ENCODE measurements at regions not wholly inside any gene's neighbourhood (a gene's known extent, or its start where the extent isn't known, plus 50 kb on each side); places are given as distances from the start of the nearest gene placed in this dataset.
A peak's percentile ranks its signal among the peaks of the same experiment; 100 is the strongest.
"Not testable (repeated sequence)": the region's sequence is repeated elsewhere in the genome, so short reads cannot be mapped to it uniquely, and the experiment has no call there.

DNA sequence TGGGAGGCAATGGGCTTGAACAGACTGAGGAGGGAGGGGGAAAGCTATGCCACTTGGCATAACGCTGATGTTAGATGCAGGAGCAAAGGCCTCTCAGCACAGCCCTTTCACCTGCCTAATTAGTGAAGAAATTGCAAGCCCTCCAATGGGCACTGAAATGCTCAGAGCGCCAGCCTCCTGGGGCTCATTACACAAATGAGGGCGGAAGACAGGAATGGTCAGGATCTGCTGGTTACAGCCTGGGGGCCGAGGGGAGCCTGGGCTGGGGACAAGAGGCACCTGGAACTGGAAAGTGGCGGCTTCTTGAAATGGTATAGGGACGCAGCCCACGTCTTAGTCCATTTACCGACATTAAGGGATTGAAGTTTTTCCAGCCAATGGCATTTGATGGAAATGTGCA is 50.2 kb upstream of the PLET1 start:
- no peak for DNase-seq

DNA sequence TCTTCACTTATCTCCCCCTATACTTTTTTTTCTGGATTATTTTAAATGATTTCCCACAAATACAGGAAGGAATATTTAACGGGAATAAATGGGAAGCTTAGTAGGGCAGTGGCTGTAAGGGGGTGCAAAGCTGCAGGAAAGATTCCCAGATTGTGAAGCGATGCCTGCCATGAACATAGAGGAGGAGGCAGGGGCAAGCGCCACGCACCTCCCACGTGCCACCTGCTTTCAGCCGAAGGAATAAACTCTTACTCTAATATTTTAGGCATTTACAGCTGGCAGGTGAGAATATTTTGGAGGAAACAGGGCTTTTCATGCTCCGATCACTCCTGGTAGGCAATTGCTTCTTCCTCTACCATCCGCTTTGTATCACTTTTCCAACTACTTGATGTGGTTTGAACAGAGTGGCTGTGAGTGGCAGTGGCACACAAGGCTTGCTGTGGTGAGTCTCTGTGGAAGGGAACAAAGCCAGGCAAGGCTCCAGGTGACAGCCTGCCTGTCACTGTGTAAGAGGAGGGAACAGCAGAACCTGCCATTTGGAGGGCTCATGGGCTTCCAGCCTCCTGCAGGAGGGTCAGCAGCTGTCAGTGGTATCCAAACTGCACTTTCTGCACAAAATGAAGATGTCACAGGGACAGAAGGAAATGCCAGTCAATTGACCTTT is 54.5 kb upstream of the PLET1 start:
- DNase-seq = no peak

DNA sequence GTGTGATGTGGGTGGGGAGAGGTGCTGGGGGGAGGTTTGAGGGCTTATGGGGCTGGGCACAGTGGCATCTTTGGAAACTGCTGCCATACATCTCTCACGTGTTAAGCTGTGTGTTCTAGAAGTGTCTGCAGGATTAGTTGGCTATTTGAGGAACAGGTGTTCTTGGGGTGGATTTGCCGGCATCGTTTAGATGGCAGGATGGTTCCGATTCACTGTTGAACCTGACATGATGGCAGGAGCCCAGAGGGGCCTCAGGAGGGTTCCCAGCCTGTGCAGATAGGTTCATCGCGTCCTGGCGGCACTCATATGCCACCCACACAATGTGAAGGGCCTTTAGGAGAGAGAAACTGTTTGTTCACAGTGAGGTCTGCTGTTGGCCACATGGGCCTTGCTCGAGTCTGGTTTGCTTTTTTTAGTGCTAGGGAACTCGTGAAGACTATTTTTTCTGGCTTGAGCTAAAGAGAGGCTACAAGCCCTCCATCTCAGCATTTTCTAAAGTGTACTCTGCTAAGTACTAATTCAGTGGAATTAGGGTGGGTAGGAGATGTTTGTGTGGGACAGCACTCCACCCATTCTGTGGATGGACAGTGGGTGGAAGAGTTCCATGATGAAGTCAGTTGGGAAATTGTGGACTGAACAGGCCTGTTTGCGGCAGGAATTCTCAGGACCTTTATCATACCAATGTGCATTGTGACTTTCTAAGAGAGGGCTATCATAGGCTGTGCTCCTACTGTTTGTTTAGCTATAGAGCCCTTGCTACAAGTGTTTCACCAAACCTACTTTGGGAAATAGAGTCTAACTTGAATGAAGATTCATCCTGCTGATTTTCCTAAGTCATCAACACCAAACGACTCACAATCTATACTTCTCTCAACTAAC is 55.4 kb upstream of the PLET1 start:
- DNase-seq = no peak

DNA sequence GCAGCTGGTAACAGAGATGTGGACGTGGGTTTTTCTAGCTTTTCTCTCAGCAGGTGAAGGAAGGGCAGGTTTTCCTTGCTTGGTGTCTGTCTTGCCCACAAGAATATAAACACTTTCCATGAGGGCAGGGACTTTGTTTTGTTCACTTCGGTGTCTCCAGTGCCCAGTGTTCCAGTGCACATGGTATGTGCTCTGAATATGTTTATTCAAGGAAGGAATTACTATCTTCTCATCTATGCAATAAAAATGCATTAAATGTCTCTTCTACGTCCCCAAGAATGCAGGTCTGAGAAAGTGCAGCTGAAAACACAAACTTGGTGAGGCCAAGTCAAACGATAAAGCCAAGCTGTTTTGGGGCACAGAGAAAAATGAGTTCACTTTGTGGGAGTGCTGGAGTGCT is 56.3 kb upstream of the PLET1 start:
- DNase-seq = no peak

DNA sequence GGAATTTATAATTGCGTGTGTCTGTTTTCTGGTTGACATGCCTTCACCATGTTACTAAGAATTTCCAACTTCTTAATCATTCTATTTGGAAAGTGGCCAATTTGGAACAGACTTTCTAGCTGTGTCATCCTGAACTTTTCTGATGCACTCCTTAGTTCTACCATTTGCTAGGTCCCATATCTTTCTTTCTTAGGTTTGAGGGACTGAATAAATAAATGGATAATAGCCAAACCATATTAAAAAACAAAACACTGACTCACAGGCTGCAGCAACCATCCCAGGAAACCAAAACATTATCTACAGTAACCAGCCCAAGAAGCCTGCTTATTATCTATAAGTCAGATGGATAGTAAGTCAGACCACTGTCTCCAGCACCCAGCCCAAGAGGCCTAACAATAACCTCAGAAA is 57.5 kb upstream of the PLET1 start:
- DNase-seq = no peak

DNA sequence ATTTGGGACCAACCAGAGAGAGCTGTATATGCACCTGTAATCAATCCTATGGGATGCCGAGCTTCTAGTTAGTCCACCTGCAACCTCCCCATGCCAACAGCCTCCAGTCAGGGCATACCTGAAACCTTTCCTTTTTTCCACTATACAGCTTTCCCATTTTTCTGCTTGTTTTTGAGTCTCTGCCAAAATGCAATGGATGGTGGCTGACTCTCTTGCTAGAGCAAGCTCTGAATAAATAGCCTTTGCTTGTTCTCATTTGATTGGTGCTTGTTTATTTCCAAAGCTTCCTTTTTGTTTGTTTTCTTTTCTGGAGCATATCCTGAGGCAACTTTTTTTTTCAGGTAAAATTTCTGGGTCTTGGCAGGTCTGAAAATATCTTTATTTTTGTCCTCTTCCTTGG is 58.0 kb upstream of the PLET1 start:
- no peak for DNase-seq

DNA sequence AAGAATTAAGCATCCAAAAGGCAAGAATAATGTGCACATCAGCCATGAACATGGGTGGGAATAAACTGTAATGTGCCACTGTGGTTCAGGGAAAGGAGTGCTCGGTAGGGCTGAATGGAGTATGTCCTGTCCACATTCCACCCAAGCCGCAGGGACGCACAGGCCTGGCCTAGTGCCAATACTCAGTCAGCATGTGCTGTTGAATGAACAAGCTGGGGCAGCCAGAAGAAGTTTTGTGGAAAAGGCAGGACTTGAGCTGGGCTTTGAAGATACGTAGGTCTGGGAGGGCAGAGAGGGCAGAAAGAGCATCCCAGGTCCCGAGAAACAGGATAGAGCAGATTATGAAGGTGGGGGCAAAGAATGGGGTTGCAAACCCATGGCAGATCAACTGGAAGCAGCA is 60.0 kb upstream of the PLET1 start:
- DNase-seq = no peak

DNA sequence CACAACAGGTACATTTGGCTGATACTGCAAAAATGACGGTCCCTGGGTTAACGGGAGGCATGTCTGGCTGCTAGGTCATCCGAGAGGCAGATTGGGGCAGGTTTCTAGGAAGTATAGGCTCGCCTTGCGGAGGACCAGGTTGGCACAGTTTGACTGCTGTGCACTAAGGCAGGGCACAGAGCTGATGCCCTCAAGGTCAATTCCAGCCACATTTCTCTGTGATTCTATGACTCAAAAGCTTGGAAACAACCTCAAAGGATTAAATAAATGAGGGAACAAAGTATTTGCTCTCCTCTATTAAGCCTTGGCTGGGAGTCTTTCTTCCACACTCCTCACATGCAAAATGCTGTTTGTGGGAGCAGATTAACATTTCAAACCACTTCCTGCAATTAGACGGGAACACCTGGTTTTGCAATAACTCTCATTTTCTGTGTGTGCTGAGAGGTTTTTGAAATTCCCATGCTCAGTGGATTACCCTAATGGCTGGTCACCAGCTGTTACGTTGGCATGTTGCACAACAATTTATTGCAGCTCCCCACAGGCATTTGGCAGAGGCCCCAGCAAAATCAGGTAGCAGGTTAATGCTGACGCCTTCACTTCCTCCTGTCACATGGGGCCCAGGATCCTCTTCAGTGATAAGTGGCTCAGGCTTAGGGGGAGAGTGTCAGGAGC is 61.0 kb upstream of the PLET1 start:
- peak; percentile 13 to 33 for DNase-seq

DNA sequence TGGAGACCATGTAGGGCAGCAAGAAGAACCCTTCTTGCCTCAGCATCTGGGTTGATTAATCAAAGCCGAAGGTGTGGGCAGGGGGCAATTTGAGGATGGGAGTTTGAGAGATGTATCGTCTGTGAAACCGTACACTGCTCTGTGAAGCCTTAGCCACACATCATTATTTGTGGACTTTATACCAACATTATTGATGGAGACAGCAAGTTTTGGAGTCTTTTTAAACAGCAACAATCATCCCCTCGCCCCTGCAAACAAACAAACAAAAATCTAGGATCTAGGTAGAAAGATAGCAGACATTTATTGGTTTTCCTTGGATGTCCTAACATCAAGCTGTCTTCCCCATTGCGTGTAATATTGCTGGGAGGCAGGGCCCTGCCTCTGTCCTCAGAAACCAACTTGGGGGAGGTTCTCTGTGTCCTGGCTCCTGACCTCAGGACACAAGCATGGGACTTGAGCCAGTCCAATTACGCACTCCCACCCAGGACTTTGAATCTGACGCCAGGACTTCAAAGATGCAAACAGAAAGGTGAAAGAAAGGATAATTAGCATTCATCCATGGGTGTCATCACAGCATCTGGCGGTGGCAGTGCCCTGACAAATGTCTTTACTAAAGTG is 61.6 kb upstream of the PLET1 start:
- DNase-seq = no peak

DNA sequence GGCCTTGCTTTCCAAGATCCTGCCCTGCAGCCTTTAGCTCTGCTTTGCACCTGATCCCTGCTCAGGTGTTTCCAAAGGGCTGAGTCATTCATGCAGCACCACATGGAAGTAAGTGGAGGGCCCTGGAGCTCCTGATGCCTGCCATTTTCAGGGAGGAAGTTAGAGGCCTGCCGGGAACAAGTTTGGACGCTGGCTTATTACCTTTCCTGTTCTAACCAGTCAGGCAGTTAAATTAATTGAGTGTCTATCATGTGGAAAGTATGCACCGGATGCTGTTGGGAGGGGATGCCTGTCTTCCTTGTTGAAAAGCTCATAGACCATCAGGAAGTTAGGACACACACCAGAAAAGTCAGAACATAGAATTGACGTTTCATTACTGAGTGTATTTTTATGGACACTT is 73.7 kb upstream of the PLET1 start:
- no peak for DNase-seq

DNA sequence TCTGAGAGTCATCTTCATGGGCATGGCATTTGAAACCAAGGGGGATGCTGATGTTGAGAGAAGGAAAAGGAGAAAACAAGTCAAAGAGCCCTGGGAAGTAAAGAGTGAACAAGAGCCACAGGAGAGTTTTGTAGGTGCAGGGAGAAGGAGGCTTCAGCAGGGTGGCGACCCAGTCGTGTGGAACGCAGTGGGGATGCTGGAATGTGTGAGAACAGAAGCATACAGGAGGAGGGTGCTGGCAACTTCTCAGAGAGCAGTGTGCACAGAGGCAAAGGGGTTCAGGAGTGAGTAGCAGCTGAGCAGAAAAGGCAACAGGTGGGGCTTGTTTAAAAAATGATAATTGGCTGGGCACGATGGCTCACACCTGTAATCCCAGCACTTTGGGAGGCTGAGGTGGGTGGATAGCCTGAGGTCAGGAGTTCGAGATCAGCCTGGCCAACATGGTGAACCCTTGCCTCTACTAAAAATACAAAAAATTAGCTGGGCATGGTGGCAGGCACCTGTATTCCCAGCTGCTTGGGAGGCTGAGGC is 75.8 kb upstream of the PLET1 start:
- DNase-seq = no peak

DNA sequence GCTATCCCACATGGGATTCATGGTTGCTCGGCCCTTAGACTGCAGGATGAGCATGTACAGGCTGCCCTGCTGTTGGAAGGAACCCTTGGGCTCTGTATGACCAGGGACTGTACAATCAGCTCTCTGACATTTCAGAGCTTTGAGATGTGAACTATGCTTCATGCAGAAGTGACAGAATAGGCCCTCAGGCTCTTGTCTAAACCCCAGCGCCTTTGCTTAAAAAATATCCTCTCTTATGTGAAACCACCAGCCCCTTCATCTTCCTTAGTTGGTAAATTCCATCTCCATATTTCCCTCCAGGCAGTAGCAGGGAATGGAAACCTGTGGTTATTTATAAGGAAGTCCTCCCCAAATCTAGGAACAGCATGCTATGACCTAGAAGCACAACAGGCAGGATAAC is 78.9 kb upstream of the PLET1 start:
- no peak for DNase-seq

DNA sequence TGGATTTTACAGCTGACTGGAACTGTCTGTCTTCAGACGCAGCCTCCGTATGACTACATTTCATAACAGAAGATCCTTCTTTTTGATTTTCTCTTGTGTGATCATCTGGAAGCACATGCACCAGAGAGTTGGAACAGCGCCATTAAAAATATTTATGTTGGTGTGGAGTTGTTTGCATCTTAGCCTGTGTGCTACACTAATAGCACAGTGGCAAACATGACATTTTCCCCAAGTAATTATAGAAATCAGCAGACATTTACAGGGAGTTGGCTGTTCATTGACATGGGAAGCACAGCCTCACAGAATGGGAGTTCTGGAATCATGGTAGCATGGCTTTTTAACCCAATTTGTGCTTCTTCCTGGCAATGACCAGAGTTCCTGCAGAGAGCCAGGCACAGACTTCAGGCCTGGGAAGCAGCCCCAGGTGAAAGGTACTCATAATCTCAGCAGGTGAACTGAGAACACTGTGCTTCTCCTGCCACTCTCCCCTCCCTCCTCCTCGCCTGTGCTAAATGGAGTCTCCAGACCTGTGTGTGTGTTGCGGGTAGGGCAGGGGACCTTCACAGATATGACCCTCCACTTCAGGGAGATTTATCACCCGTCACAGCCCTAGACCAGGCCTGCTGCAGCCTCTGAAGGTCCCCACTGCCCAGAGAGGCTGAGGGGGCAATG is 82.8 kb upstream of the PLET1 start:
- no peak for DNase-seq

DNA sequence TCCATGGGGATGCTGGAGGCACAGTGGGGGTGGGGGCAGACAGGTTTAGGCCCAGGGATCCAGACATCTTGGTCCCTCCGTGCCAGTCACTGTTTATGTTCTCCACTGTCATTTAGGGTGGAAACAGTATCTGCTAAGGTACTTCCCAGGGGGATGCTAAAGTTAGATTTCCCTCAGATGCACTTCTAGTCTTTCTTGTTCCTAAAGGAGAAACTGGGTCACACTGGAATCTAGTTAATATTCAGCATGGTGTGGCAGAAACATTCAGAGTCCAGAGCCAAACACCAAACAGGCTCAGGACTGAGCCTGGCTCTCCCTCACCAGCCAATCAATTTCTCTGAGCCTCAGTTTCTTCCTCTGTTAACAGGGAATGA is 83.4 kb upstream of the PLET1 start:
- DNase-seq = no peak

DNA sequence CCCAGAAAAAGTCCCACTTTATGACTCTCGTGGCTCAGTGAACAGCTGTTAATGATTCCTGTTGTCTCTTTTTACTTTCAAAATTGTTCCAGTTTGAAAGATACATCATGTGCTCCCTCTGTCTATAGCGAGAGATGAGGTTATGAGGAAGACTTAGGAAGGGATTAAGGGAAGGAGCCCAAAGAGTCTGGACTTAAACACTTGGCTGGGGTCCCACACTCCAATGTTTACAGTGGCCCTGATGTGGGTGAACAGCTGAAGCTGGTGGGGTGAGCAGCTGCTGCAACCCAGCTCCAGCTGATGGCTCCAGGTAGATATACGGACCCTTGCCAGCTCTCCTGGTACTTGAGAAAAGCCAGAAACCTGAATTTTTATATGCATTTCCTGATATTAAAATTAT is 84.5 kb upstream of the PLET1 start:
- DNase-seq = no peak

DNA sequence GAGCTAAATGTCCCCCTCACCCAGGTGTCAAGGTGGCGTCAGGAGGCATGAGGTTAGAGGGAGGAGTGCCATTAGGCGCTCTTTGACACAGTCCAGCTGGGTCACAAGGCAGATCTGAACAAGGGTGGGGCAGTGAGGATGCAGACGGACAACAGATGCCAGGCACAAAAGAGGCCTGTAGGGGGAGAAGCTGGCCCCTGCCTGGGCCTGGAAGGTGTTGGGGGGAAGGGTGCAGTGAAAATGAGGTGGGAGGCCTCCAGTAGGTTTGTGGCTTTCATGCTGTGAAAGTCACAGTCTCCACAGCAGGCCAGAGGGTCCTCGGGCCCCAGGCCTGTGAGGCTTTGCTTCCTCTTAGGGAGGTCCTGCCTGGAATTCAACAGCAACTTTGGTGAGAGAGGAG is 85.0 kb upstream of the PLET1 start:
- no peak for DNase-seq

DNA sequence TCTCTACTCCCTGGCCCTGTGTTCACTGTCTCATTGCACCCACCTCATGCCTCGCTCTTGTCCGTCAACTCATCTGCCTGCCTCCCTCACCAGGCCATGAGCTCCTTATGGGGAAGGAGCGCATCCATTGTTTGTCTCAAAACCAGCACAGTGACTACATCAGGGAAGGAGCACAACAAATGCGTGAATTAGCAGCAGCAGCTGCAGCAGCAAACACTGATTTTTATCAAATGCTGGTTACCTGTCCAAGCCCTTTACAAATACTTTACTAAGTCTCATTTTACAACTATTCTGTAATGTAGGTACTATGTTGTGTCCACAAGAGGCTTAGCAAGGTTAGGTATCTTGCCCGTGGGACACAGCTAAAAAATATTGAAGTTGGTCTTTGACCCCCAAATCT is 85.9 kb upstream of the PLET1 start:
- DNase-seq = no peak

DNA sequence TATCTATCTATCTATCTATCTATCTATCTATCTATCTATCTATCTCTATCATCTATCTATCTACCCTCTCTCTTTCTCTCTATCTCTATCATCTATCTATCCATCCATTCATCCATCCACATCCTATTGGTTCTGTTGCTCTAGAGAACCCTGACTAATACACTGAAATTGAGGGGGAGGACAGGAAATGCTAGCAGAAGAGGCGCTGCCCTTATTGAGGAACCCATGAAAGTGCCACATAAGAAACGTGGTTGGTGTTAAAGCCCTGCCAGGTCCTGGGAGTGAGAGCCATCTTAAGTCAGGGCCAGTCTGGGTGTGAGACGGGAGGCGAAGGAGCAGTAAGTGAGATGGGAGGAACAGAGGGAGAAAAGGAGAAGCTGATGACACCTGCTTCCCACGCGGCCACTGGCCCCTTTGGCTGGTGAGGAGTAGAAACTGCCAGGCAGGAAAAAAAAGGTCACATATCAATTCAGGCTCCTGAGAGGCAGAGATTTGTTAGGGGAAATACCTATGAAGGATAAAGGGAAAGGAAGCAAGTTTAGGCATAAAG is 87.9 kb upstream of the PLET1 start:
- DNase-seq = no peak

DNA sequence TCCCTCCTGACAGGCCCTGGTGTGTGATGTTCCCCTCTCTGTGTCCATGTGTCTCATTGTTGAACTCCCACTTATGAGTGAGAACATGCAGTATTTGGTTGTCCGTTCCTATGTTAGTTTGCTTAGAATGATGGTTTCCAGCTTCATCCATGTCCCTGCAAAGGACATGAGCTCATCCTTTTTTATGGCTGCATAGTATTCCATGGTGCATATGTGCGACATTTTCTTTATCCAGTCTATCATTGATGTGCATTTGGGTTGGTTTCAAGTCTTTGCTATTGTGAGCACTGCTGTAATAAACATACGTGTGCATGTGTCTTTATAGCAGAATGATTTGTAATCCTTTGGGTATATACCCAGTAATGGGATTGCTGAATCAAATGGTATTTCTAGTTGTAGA is 90.8 kb upstream of the PLET1 start:
- DNase-seq = not testable (repeated sequence)

DNA sequence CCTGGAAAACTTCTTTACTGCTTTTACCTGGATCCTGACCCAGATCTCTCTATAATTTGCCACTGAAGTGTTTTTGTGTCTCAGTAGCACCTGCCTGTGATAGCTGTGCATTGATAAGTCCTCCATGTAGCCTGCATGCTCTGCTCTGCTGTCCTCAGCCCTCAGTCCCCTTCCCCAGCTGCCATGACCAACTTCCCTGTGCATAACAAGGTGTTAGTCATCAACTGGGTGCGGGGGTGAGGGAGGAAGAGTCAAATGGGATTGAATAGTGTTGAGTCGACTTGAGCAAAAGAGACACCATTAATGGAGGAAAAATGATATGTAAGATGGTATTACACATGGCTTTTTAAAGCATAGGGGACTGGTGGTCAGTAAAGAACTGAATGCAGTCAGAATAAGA is 92.2 kb upstream of the PLET1 start:
- DNase-seq = no peak

DNA sequence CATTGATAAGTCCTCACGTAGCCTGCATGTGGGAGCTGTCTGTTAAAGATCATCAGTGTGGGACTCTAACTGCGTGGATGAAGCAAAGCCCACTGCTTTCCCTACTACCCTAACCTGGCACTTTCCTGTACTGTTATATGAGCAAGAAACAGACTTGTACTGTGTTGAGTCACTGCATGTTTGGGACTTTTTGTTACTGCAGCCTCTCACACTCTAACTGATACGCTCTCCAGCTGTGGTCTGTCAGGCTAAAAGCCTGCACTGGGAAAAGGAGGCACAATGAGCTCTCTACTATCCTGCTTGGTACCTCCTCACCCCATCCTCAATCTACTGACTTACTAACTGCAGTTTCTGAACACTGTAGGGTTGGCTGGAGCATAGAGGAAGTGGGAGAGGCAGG is 93.7 kb upstream of the PLET1 start:
- no peak for DNase-seq

DNA sequence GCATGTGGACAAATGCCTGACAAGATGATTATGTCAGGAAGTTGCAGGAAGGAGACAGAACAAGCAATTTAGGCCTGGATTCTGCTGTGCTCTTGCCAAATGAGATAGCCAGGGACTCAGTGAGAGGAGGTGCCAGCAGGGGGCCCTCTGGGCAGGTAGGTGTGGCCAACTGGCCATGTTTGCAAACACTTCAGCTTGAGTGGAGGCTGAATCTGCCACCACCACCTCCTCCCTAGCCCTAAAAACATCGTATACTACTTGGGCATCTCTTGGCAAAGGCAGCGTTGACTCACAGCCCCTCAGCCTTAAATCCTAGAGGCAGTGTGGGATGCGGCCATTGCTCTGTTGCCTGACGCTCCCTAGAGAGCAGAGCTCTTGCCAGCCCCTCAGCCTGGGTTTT is 95.1 kb upstream of the PLET1 start:
- peak in 1 of 2 donors; percentile 2 for DNase-seq

DNA sequence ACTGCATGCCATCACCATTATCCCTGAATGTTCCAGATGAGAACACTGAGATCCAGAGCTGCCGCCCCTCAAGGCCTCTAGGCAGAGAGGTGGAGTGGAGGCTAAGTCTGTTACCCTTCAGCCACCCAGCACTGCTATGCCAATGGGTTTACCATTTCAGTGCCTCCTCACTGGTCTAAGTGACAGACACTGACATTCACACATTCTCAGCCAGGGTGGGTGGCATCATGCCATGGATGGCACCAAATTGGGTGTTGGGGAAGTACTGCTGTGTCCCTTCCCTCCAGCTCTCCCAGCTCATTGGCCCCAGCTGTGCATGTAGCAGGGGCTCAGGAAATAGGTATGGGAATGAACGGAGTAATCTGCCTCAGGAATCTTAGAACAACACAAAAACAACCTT is 96.8 kb upstream of the PLET1 start:
- no peak for DNase-seq
